ENCODE measurements at regions not wholly inside any gene's neighbourhood (a gene's known extent, or its start where the extent isn't known, plus 50 kb on each side); places are given as distances from the start of the nearest gene placed in this dataset.

DNA sequence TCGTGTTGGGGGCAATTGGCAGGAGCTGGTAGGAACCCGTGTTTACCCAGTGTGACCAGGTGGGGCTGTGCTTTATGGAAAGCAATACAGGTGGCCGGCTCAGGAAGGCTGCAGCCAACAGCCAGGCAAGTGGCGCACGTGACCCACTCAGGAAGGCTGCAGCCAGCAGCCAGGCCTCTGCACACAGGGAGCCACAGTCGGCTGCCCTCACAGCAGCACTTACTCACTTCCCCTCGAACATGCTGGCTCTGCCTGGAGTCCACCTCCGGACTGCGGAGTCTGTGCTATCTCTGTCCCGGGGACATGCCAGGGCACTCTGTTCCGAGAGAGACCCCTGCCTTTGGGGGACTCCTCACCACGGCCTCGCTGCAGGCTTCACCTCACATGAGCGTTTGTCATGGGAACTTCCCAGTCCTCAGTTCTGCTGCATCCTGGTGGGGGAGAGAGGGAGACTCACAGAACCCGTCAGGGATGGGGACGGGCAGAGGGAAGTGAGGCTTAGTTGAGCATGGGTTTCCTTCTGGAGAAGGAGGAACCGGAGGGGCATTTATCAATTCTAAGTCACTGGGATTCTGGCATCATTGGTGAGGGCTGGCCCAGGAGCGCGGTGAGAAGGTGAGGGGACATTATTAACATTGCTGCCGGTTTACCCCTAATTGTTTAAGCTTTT is 76.8 kb downstream of the TTLL2 start:
- TF ChIP-seq, protein P1, sequence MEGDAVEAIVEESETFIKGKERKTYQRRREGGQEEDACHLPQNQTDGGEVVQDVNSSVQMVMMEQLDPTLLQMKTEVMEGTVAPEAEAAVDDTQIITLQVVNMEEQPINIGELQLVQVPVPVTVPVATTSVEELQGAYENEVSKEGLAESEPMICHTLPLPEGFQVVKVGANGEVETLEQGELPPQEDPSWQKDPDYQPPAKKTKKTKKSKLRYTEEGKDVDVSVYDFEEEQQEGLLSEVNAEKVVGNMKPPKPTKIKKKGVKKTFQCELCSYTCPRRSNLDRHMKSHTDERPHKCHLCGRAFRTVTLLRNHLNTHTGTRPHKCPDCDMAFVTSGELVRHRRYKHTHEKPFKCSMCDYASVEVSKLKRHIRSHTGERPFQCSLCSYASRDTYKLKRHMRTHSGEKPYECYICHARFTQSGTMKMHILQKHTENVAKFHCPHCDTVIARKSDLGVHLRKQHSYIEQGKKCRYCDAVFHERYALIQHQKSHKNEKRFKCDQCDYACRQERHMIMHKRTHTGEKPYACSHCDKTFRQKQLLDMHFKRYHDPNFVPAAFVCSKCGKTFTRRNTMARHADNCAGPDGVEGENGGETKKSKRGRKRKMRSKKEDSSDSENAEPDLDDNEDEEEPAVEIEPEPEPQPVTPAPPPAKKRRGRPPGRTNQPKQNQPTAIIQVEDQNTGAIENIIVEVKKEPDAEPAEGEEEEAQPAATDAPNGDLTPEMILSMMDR (conservative IDR thresholded peaks at IDR 0.05; ENCODE audit: low read depth, low read length), result no peak
- TF ChIP-seq EZH2phosphoT487 (IDR thresholded peaks at IDR 0.05; ENCODE audit: borderline replicate concordance, low read length) (no peak), EZH2 (IDR thresholded peaks at IDR 0.05; ENCODE audit: low read length, unreplicated experiment) (no peak)
- no peaks in the 10 kb centered on the region for H4K20me1 ChIP-seq (ENCODE audit: low read length)
- H3K36me3 ChIP-seq (ENCODE audit: low read depth, low read length), result no peaks in the 10 kb centered on the region
- no peak overlapping the region for H3K9ac ChIP-seq (ENCODE audit: low read length)
- ATAC-seq (no peak), DNase-seq (no peak)
- H3K4me1 ChIP-seq (ENCODE audit: insufficient read depth, low read length), result no peaks in the 10 kb centered on the region
- H3K79me2 ChIP-seq (ENCODE audit: low read length), result no peaks in the 10 kb centered on the region
- H3K9me3 ChIP-seq (ENCODE audit: low read length), result no peaks in the 10 kb centered on the region
- H2AFZ ChIP-seq (ENCODE audit: low read length), result no peak overlapping the region
- no peaks in the 10 kb centered on the region for H3F3A ChIP-seq (ENCODE audit: low read length, unreplicated experiment)
- intact Hi-C loops (cut with micrococcal nuclease), result no loop called here
- no peak overlapping the region for H3K27ac ChIP-seq (ENCODE audit: low read length)
- H3K4me3 ChIP-seq (ENCODE audit: low read length), result no peak overlapping the region
- H3K4me2 ChIP-seq (ENCODE audit: low read length), result no peak overlapping the region
- peaks cover 75% of the 10 kb centered on the region for H3K27me3 ChIP-seq (ENCODE audit: low read length)
- no peaks in the 10 kb centered on the region for H3K9me2 ChIP-seq (replicated peaks; ENCODE audit: low read length)
- CTCF ChIA-PET, result no interaction called here
- BruUV-seq (replicated peaks), result no TSS peak
- POLR2A ChIA-PET (ENCODE audit: unreplicated experiment), result no interaction called here

GRCh38 chr6:167402195-167402686 is 77.4 kb downstream of the TTLL2 start:
- TF ChIP-seq, protein P1 (conservative IDR thresholded peaks at IDR 0.05; ENCODE audit: low read depth, low read length), result no peak
- no peak for TF ChIP-seq EZH2 (IDR thresholded peaks at IDR 0.05; ENCODE audit: low read length, unreplicated experiment)
- no peak for TF ChIP-seq EZH2phosphoT487 (IDR thresholded peaks at IDR 0.05; ENCODE audit: borderline replicate concordance, low read length)
- Histone ChIP-seq H4K20me1 (ENCODE audit: low read length) (no peaks in the 10 kb centered on the region), H3K4me3 (ENCODE audit: low read length) (no peak overlapping the region), H3K9ac (ENCODE audit: low read length) (no peak overlapping the region), H3K79me2 (ENCODE audit: low read length) (no peaks in the 10 kb centered on the region), H3K4me1 (ENCODE audit: insufficient read depth, low read length) (no peaks in the 10 kb centered on the region), H3K9me3 (ENCODE audit: low read length) (no peaks in the 10 kb centered on the region), H3K4me2 (ENCODE audit: low read length) (no peak overlapping the region), H3K36me3 (ENCODE audit: low read depth, low read length) (no peaks in the 10 kb centered on the region), H2AFZ (ENCODE audit: low read length) (no peak overlapping the region), H3K27me3 (ENCODE audit: low read length) (peaks cover 69% of the 10 kb centered on the region), H3K9me2 (replicated peaks; ENCODE audit: low read length) (no peaks in the 10 kb centered on the region), H3K27ac (ENCODE audit: low read length) (no peak overlapping the region), H3F3A (ENCODE audit: low read length, unreplicated experiment) (no peaks in the 10 kb centered on the region)
- no peak for DNase-seq
- no TSS peak for BruUV-seq (replicated peaks)
- intact Hi-C loops (cut with micrococcal nuclease), result no loop called here
- POLR2A ChIA-PET (ENCODE audit: unreplicated experiment), result no interaction called here
- no peak for ATAC-seq
- CTCF ChIA-PET, result no interaction called here

- Histone ChIP-seq H3F3A (ENCODE audit: low read length, unreplicated experiment) (no peaks in the 10 kb centered on the region), H3K27me3 (ENCODE audit: low read length) (peaks cover 61% of the 10 kb centered on the region), H4K20me1 (ENCODE audit: low read length) (no peaks in the 10 kb centered on the region), H3K4me2 (ENCODE audit: low read length) (no peak overlapping the region), H3K9me2 (replicated peaks; ENCODE audit: low read length) (no peaks in the 10 kb centered on the region), H3K36me3 (ENCODE audit: low read depth, low read length) (no peaks in the 10 kb centered on the region), H3K79me2 (ENCODE audit: low read length) (no peaks in the 10 kb centered on the region), H2AFZ (ENCODE audit: low read length) (no peak overlapping the region), H3K4me1 (ENCODE audit: insufficient read depth, low read length) (no peaks in the 10 kb centered on the region), H3K4me3 (ENCODE audit: low read length) (no peak overlapping the region), H3K9ac (ENCODE audit: low read length) (no peak overlapping the region), H3K9me3 (ENCODE audit: low read length) (no peaks in the 10 kb centered on the region), H3K27ac (ENCODE audit: low read length) (no peak overlapping the region)
- intact Hi-C loops (cut with micrococcal nuclease), result no loop called here
- DNase-seq, result no peak
- BruUV-seq (replicated peaks), result no TSS peak
- TF ChIP-seq, protein P1 (conservative IDR thresholded peaks at IDR 0.05; ENCODE audit: low read depth, low read length), result no peak
- no peak for TF ChIP-seq EZH2 (IDR thresholded peaks at IDR 0.05; ENCODE audit: low read length, unreplicated experiment)
- no peak for TF ChIP-seq EZH2phosphoT487 (IDR thresholded peaks at IDR 0.05; ENCODE audit: borderline replicate concordance, low read length)
- ATAC-seq, result no peak
- POLR2A ChIA-PET (ENCODE audit: unreplicated experiment), result no interaction called here
- CTCF ChIA-PET, result no interaction called here
Observed at GRCh38 chr6:167403427-167403826, 78.5 kb downstream of the TTLL2 start.
